ENCODE measurements at regions not wholly inside any gene's neighbourhood (a gene's known extent, or its start where the extent isn't known, plus 50 kb on each side); places are given as distances from the start of the nearest gene placed in this dataset.

- Histone ChIP-seq H3K9me3 (no peaks in the 10 kb centered on the region), H3K27ac (no peak overlapping the region), H3K4me1 (ENCODE audit: insufficient read depth) (no peaks in the 10 kb centered on the region), H3K4me3 (no peak overlapping the region), H3K36me3 (no peaks in the 10 kb centered on the region), H3K27me3 (no peaks in the 10 kb centered on the region)
- WGBS, 3 donors, result 63 to 80% (median 80%) methylated on average over 5 of the region's 5 CpGs
- intact Hi-C loops (cut with DNase I), result no loop called here
- TF ChIP-seq CTCF (IDR thresholded peaks at IDR 0.05) (no peak), EP300 (IDR thresholded peaks at IDR 0.05) (no peak), POLR2A (IDR thresholded peaks at IDR 0.05) (no peak)
- DNase-seq, result no peak
Measured at GRCh38 chr18:56107821-56108477, 520.0 kb upstream of the TCF4 start.

- H3K9me3 ChIP-seq, result no peaks in the 10 kb centered on the region
- H3K27ac ChIP-seq, result no peak overlapping the region
- H3K4me3 ChIP-seq, result no peak overlapping the region
- H3K4me1 ChIP-seq (ENCODE audit: insufficient read depth), result no peaks in the 10 kb centered on the region
- no peak for DNase-seq
- no peaks in the 10 kb centered on the region for H3K36me3 ChIP-seq
- 68 to 81% (median 69%) methylated on average over 6 of the region's 6 CpGs for WGBS, 3 donors
- no peaks in the 10 kb centered on the region for H3K27me3 ChIP-seq
- TF ChIP-seq POLR2A (IDR thresholded peaks at IDR 0.05) (no peak), EP300 (IDR thresholded peaks at IDR 0.05) (no peak), CTCF (IDR thresholded peaks at IDR 0.05) (no peak)
- intact Hi-C loops (cut with DNase I), result no loop called here
Measured at GRCh38 chr18:56100090-56100722, 512.2 kb upstream of the TCF4 start.

GRCh38 chr18:56097621-56098020, 509.6 kb upstream of the TCF4 start:
- no peak for DNase-seq
- H3K4me3 ChIP-seq, result no peak overlapping the region
- WGBS, 3 donors, result 71 to 77% (median 73%) methylated on average over 5 of the region's 5 CpGs
- H3K27ac ChIP-seq, result no peak overlapping the region
- TF ChIP-seq POLR2A (IDR thresholded peaks at IDR 0.05) (no peak), CTCF (IDR thresholded peaks at IDR 0.05) (no peak), EP300 (IDR thresholded peaks at IDR 0.05) (no peak)
- H3K27me3 ChIP-seq, result no peaks in the 10 kb centered on the region
- intact Hi-C loops (cut with DNase I), result no loop called here
- H3K36me3 ChIP-seq, result no peaks in the 10 kb centered on the region
- no peaks in the 10 kb centered on the region for H3K4me1 ChIP-seq (ENCODE audit: insufficient read depth)
- H3K9me3 ChIP-seq, result no peaks in the 10 kb centered on the region

GRCh38 chr18:56096861-56097260, 508.9 kb upstream of the TCF4 start:
- intact Hi-C loops (cut with DNase I), result no loop called here
- DNase-seq, result no peak
- Histone ChIP-seq H3K4me3 (no peak overlapping the region), H3K27me3 (no peaks in the 10 kb centered on the region), H3K27ac (no peak overlapping the region), H3K9me3 (no peaks in the 10 kb centered on the region), H3K36me3 (no peaks in the 10 kb centered on the region), H3K4me1 (ENCODE audit: insufficient read depth) (no peaks in the 10 kb centered on the region)
- TF ChIP-seq CTCF (IDR thresholded peaks at IDR 0.05) (no peak), EP300 (IDR thresholded peaks at IDR 0.05) (no peak), POLR2A (IDR thresholded peaks at IDR 0.05) (no peak)
- 94 to 97% (median 95%) methylated on average over 4 of the region's 4 CpGs for WGBS, 3 donors

All from ovary (tissue), 7 donors.